Lower lobe of right lung (tissue), 2 donors: ENCODE measurements at regions not wholly inside any gene's neighbourhood (a gene's known extent, or its start where the extent isn't known, plus 50 kb on each side); places are given as distances from the start of the nearest gene placed in this dataset.

Experiments
- ATAC-seq, 2 donors: fragments of 200-7000 bp; cut with Tn5 transposase; one replicate each; pipeline ENCODE4 v1.9.1; 2020 to 2022; ENCODE audit warnings: mild to moderate bottlenecking in 2 of 2, moderate library complexity in 2 of 2
- DNase-seq: peaks from one replicate; pipeline ENCODE4 v3.0.0-alpha.2; 2020
- H3K27ac ChIP-seq: fragments of 200-600 bp; one replicate; pipeline ENCODE4 v1.8.0; 2022
- H3K27me3 ChIP-seq: fragments of 200-600 bp; one replicate; pipeline ENCODE4 v1.8.0; 2022; ENCODE audit warnings: low read depth
- H3K36me3 ChIP-seq: fragments of 200-600 bp; one replicate; pipeline ENCODE4 v1.8.0; 2022; ENCODE audit warnings: mild to moderate bottlenecking
- H3K4me1 ChIP-seq: fragments of 200-600 bp; one replicate; pipeline ENCODE4 v1.8.0; 2022
- H3K4me3 ChIP-seq: fragments of 200-600 bp; one replicate; pipeline ENCODE4 v1.8.0; 2022; ENCODE audit warnings: mild to moderate bottlenecking
- H3K9me3 ChIP-seq: fragments of 200-600 bp; one replicate; pipeline ENCODE4 v1.8.0; 2022
- CTCF ChIP-seq: fragments of 200-600 bp; IDR thresholded peaks from one replicate; pipeline ENCODE4 v1.8.0; 2022; ENCODE audit warnings: antibody characterized with exemption, mild to moderate bottlenecking
- intact Hi-C: fragments of 100-400 bp; cut with DNase I; formaldehyde crosslinking; loops from one replicate; pipeline ENCODE4 v1.11.0; 2022
- donor health status: DM: no; HTN: yes; CAD: no; lungs with severe emphysema.

- no peak for TF ChIP-seq CTCF
- peaks cover 19% of the 10 kb centered on the region for H3K4me1 ChIP-seq
- H3K36me3 ChIP-seq = no peaks in the 10 kb centered on the region
- no peak overlapping the region for H3K4me3 ChIP-seq
- intact Hi-C loops = no loop called here
- ATAC-seq (no peak), DNase-seq (no peak)
- no peaks in the 10 kb centered on the region for H3K27me3 ChIP-seq
- no peak overlapping the region for H3K27ac ChIP-seq
- H3K9me3 ChIP-seq = no peaks in the 10 kb centered on the region
These were observed 64.9 kb upstream of the SLC39A10 start for GRCh38 chr2:195592105-195592504.

GRCh38 chr2:195590861-195591205 lies 66.2 kb upstream of the SLC39A10 start:
- Histone ChIP-seq H3K36me3 (no peaks in the 10 kb centered on the region), H3K4me1 (peaks cover 19% of the 10 kb centered on the region), H3K27ac (no peak overlapping the region), H3K9me3 (no peaks in the 10 kb centered on the region), H3K27me3 (no peaks in the 10 kb centered on the region), H3K4me3 (no peak overlapping the region)
- DNase-seq (no peak), ATAC-seq (peak; percentile 17 to 19)
- no peak for TF ChIP-seq CTCF
- intact Hi-C loops = no loop called here

- intact Hi-C loops = no loop called here
- Histone ChIP-seq H3K27me3 (no peaks in the 10 kb centered on the region), H3K27ac (no peak overlapping the region), H3K4me3 (no peak overlapping the region), H3K36me3 (no peaks in the 10 kb centered on the region), H3K4me1 (peaks cover 19% of the 10 kb centered on the region), H3K9me3 (no peaks in the 10 kb centered on the region)
- no peak for DNase-seq
- peak; percentile 9 to 51 for ATAC-seq
- no peak for TF ChIP-seq CTCF
These were observed 66.7 kb upstream of the SLC39A10 start for GRCh38 chr2:195590199-195590860.

- no peak overlapping the region for H3K27ac ChIP-seq
- H3K4me3 ChIP-seq = no peak overlapping the region
- intact Hi-C loops = no loop called here
- H3K36me3 ChIP-seq = no peaks in the 10 kb centered on the region
- H3K27me3 ChIP-seq = no peaks in the 10 kb centered on the region
- ATAC-seq (no peak), DNase-seq (no peak)
- no peak for TF ChIP-seq CTCF
- H3K4me1 ChIP-seq = peaks cover 11% of the 10 kb centered on the region
- H3K9me3 ChIP-seq = no peaks in the 10 kb centered on the region
These were observed 69.1 kb upstream of the SLC39A10 start for GRCh38 chr2:195587966-195588365.

- Histone ChIP-seq H3K36me3 (no peaks in the 10 kb centered on the region), H3K9me3 (no peaks in the 10 kb centered on the region), H3K4me3 (no peak overlapping the region), H3K27ac (no peak overlapping the region), H3K27me3 (no peaks in the 10 kb centered on the region), H3K4me1 (peaks cover 8% of the 10 kb centered on the region)
- intact Hi-C loops = no loop called here
- DNase-seq (no peak), ATAC-seq (peak; percentile 49 to 67)
- TF ChIP-seq CTCF = no peak
These were observed 70.8 kb upstream of the SLC39A10 start for GRCh38 chr2:195586062-195586714.
